ENCODE measurements at regions not wholly inside any gene's neighbourhood (a gene's known extent, or its start where the extent isn't known, plus 50 kb on each side); places are given as distances from the start of the nearest gene placed in this dataset.

GRCh38 chr1:164343189-164343588, 215.8 kb upstream of the PBX1 start:
- Histone ChIP-seq H2BK15ac (ENCODE audit: low read depth, low read length) (no peak overlapping the region), H4K8ac (replicated peaks; ENCODE audit: insufficient read length, low read depth, low read length) (no peak overlapping the region), H3T11ph (ENCODE audit: low read length) (no peak overlapping the region), H3K79me1 (ENCODE audit: insufficient read depth, low read depth, low read length, poor library complexity, severe bottlenecking) (no peaks in the 10 kb centered on the region), H3K4me1 (ENCODE audit: insufficient read depth, low read length) (no peaks in the 10 kb centered on the region), H2BK120ac (ENCODE audit: low read depth, low read length, poor library complexity, severe bottlenecking) (no peak overlapping the region), H3K14ac (ENCODE audit: insufficient read depth, low read length) (no peak overlapping the region), H2BK20ac (ENCODE audit: low read depth, low read length, poor library complexity, severe bottlenecking) (no peak overlapping the region), H3K23me2 (ENCODE audit: insufficient read length, low read depth, low read length, poor library complexity, severe bottlenecking) (no peaks in the 10 kb centered on the region), H4K91ac (ENCODE audit: insufficient read length, low read depth, low read length) (no peak overlapping the region), H3K9me3 (ENCODE audit: control insufficient read depth, low read depth, low read length) (no peaks in the 10 kb centered on the region), H3K23ac (ENCODE audit: insufficient read length, low read depth, low read length) (no peak overlapping the region), H3K18ac (ENCODE audit: insufficient read length, low read depth, low read length) (no peak overlapping the region), H2AFZ (ENCODE audit: low read length) (no peak overlapping the region), H2BK5ac (ENCODE audit: insufficient read length, low read length) (no peak overlapping the region), H4K20me1 (ENCODE audit: control insufficient read depth, insufficient read depth, insufficient read length) (no peaks in the 10 kb centered on the region), H3K79me2 (ENCODE audit: insufficient read depth, low read length) (no peaks in the 10 kb centered on the region), H4K5ac (ENCODE audit: insufficient read length, low read depth, low read length) (no peak overlapping the region), H3K27me3 (ENCODE audit: insufficient read depth, low read length) (no peaks in the 10 kb centered on the region), H2AK5ac (ENCODE audit: insufficient read length, low read length) (no peak overlapping the region), H3K4ac (ENCODE audit: low read depth, low read length) (no peak overlapping the region), H3K56ac (ENCODE audit: insufficient read length, low read depth, low read length) (no peak overlapping the region), H3K4me2 (ENCODE audit: insufficient read depth, insufficient read length, low read length) (no peak overlapping the region), H3K9ac (ENCODE audit: extremely low read depth, insufficient read length, low read length) (no peak overlapping the region), H2BK12ac (ENCODE audit: insufficient read length, low read depth, low read length) (no peak overlapping the region), H3K27ac (ENCODE audit: insufficient read length, low read depth, low read length) (no peak overlapping the region)
- no CpG with 5 or more reads among the region's 2 CpGs for WGBS (ENCODE audit: extremely low coverage, insufficient read length, low lambda C conversion rate)
- no peak overlapping the region for H3K27ac Mint-ChIP-seq
- no peak for DNase-seq
- peaks cover 3 to 12% (median 5%) of the 10 kb centered on the region in 3 experiments; a peak in 6 of 7 replicates for H3K36me3 Mint-ChIP-seq (ENCODE audit: insufficient read depth in 1 of 3, low read depth in 3 of 3)
- H3K4me3 Mint-ChIP-seq, result no peak overlapping the region
- peaks cover 0 to 7% of the 10 kb centered on the region in 2 experiments; a peak in 2 of 4 replicates for H3K4me1 Mint-ChIP-seq
- no peaks in the 10 kb centered on the region; the same call in none of the 2 replicates for H3K27me3 Mint-ChIP-seq (ENCODE audit: low read depth)
- TF ChIP-seq CTCF (conservative IDR thresholded peaks at IDR 0.05), result no peak
- H3K9me3 Mint-ChIP-seq, result peaks cover 10 to 14% of the 10 kb centered on the region in 2 experiments; a peak in 4 of 5 replicates
